Stimulated activated naive CD8-positive, alpha-beta T cell treated with anti-CD3 and anti-CD28 coated beads, Interleukin-15, amount 100 ng/mL, for 72 hours (primary cell): ENCODE measurements at regions not wholly inside any gene's neighbourhood (a gene's known extent, or its start where the extent isn't known, plus 50 kb on each side); places are given as distances from the start of the nearest gene placed in this dataset.
A peak's percentile ranks its signal among the peaks of the same experiment; 100 is the strongest.
"Not testable (repeated sequence)": the region's sequence is repeated elsewhere in the genome, so short reads cannot be mapped to it uniquely, and the experiment has no call there.

Experiments
- ATAC-seq: fragments of 150-1000 bp; cut with Tn5 transposase; 2 replicates; pipeline ENCODE4 v1.10.0; 2021; ENCODE audit warnings: mild to moderate bottlenecking, moderate library complexity
- DNase-seq, 2 donors: peaks; one replicate each; pipeline ENCODE4 v3.0.0; 2021 to 2022
- H3K27ac Mint-ChIP-seq, 2 donors: one replicate each; pipeline ENCODE4 v1.8.0; 2022; ENCODE audit warnings: mild to moderate bottlenecking in 2 of 2, mixed read lengths in 2 of 2, moderate library complexity in 2 of 2
- H3K27me3 Mint-ChIP-seq: one replicate; pipeline ENCODE4 v1.8.0; 2022; ENCODE audit warnings: mixed read lengths
- H3K4me1 Mint-ChIP-seq: one replicate; pipeline ENCODE4 v1.8.0; 2022; ENCODE audit warnings: mild to moderate bottlenecking, mixed read lengths
- H3K4me3 Mint-ChIP-seq, 2 donors: one replicate each; pipeline ENCODE4 v1.8.0; 2022; ENCODE audit warnings: mild to moderate bottlenecking in 2 of 2, mixed read lengths in 2 of 2, moderate library complexity in 1 of 2
- H3K9me3 Mint-ChIP-seq, 2 donors: one replicate each; pipeline ENCODE4 v1.8.0; 2022; ENCODE audit warnings: mixed read lengths in 2 of 2

GRCh38 chr1:117696561-117696960 is 90.7 kb downstream of the TENT5C start:
- H3K27me3 Mint-ChIP-seq, result peaks cover 50% of the 10 kb centered on the region
- no peak for DNase-seq
- no peak for ATAC-seq
- no peak overlapping the region for H3K27ac Mint-ChIP-seq
- peaks cover 4% of the 10 kb centered on the region for H3K4me1 Mint-ChIP-seq
- H3K4me3 Mint-ChIP-seq, result no peak overlapping the region
- no peaks in the 10 kb centered on the region for H3K9me3 Mint-ChIP-seq

DNA sequence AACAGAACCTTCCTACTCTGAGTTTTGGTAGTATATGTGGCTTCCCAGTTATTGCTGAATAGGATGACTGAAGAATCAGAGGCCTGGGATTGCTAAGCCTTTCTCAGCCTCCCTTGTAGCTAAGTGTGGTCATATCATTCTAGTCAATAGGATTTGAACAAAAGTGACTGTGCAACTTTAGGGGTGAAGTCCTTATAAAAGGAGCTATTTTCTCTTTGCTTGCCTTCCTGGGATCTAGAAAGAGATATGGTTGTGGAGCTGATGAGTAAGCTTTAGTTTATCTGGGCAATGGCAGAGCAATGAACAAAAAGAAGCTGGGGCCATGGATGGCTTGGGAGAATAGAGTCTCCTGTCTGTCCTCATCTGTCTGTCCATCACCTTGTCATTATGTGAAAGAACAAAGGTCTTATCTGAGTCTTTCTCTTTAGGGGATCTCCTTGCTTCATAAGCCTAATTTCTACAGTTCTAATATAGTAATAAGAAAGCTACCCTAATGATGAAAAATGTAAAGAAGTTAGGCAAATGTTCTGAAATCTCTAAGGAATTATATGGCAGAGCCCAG is 91.5 kb downstream of the TENT5C start:
- peaks cover 42% of the 10 kb centered on the region for H3K27me3 Mint-ChIP-seq
- ATAC-seq, result no peak

GRCh38 chr1:117698398-117699160 is 92.7 kb downstream of the TENT5C start:
- ATAC-seq (no peak), DNase-seq (no peak)
- peaks cover 31% of the 10 kb centered on the region for H3K27me3 Mint-ChIP-seq
- no peaks in the 10 kb centered on the region for H3K9me3 Mint-ChIP-seq
- H3K27ac Mint-ChIP-seq, result peak overlapping the region in 1 of 2 donors; percentile 46
- H3K4me1 Mint-ChIP-seq, result peaks cover 10% of the 10 kb centered on the region
- no peak overlapping the region for H3K4me3 Mint-ChIP-seq

More for the DNA sequence above, 91.5 kb downstream of the TENT5C start:
- DNase-seq, result no peak
- peaks cover 4% of the 10 kb centered on the region for H3K4me1 Mint-ChIP-seq
- H3K27ac Mint-ChIP-seq, result no peak overlapping the region
- no peaks in the 10 kb centered on the region for H3K9me3 Mint-ChIP-seq
- H3K4me3 Mint-ChIP-seq, result no peak overlapping the region

GRCh38 chr1:117699953-117700352 is 94.1 kb downstream of the TENT5C start:
- H3K27ac Mint-ChIP-seq, result no peak overlapping the region
- H3K27me3 Mint-ChIP-seq, result peaks cover 27% of the 10 kb centered on the region
- ATAC-seq (no peak), DNase-seq (no peak)
- H3K4me3 Mint-ChIP-seq, result no peak overlapping the region
- peaks cover 10% of the 10 kb centered on the region for H3K4me1 Mint-ChIP-seq
- H3K9me3 Mint-ChIP-seq, result no peaks in the 10 kb centered on the region

DNA sequence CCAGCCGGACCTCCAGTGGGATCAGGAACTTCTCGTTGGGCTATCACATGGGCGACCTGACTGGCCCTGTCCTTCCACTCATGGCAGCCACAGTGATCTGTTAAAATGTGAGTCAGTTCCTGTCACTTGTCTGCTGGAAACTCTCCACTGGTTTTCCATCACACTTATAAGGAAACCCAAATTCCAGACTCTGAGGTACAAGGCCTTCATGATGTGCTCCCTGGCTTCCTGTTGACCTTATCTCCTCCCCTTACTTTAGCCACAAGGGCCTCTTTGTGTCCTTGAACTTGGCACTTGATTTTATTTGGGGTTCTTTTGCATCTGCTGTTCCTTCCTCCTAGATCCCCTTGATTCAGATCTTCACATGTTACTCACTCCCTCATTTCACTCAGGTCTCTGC is 96.8 kb downstream of the TENT5C start:
- DNase-seq (no peak), ATAC-seq (no peak)
- H3K4me3 Mint-ChIP-seq, result no peak overlapping the region
- H3K9me3 Mint-ChIP-seq, result peaks cover 0 to 15% of the 10 kb centered on the region in 2 donors
- peaks cover 26% of the 10 kb centered on the region for H3K27me3 Mint-ChIP-seq
- peaks cover 10% of the 10 kb centered on the region for H3K4me1 Mint-ChIP-seq
- H3K27ac Mint-ChIP-seq, result no peak overlapping the region

GRCh38 chr1:117707371-117707770 is 101.5 kb downstream of the TENT5C start:
- H3K27me3 Mint-ChIP-seq, result peaks cover 29% of the 10 kb centered on the region
- no peak overlapping the region for H3K4me3 Mint-ChIP-seq
- H3K9me3 Mint-ChIP-seq, result peaks cover 0 to 15% of the 10 kb centered on the region in 2 donors
- no peak for ATAC-seq
- H3K27ac Mint-ChIP-seq, result peak overlapping the region in 1 of 2 donors; percentile 24
- peaks cover 6% of the 10 kb centered on the region for H3K4me1 Mint-ChIP-seq
- DNase-seq, result no peak

- Mint-ChIP-seq H3K27ac (peak overlapping the region in 1 of 2 donors; percentile 64), H3K4me1 (no peaks in the 10 kb centered on the region), H3K9me3 (peaks cover 0 to 15% of the 10 kb centered on the region in 2 donors)
Measured at GRCh38 chr1:117708323-117709248, 102.7 kb downstream of the TENT5C start.

DNA sequence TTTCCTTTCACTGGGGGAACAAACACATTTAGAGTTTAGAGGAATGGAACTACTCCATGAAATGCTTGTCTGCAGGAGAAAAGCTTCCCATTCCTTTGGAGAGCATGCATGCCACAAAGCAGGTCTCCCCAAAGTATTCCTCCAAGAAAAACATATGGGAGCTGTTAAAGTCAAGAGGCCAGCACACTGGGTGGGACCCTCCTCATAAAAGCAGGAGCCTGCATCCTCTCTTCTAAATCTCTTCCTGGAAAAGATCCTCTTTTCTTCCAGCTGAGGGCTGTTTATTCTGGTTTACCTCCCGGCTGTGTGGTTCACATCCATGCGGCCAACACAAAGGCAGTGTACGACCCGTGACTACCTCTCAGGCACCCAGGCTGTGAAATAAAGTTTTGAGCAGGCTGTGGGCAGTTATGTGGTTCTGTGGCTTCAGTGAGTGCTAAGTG is 103.4 kb downstream of the TENT5C start:
- DNase-seq, result no peak
- Mint-ChIP-seq H3K4me3 (no peak overlapping the region), H3K27ac (no peak overlapping the region), H3K27me3 (peaks cover 41% of the 10 kb centered on the region), H3K4me1 (no peaks in the 10 kb centered on the region), H3K9me3 (peaks cover 0 to 15% of the 10 kb centered on the region in 2 donors)
- ATAC-seq, result no peak

More at GRCh38 chr1:117708323-117709248, 102.7 kb downstream of the TENT5C start:
- no peak for ATAC-seq
- Mint-ChIP-seq H3K27me3 (peaks cover 35% of the 10 kb centered on the region), H3K4me3 (no peak overlapping the region)
- no peak for DNase-seq

GRCh38 chr1:117710710-117711109 is 104.9 kb downstream of the TENT5C start:
- H3K27me3 Mint-ChIP-seq, result peaks cover 41% of the 10 kb centered on the region
- DNase-seq, result no peak

GRCh38 chr1:117712621-117713020 is 106.8 kb downstream of the TENT5C start:
- Mint-ChIP-seq H3K9me3 (peaks cover 8 to 28% of the 10 kb centered on the region in 2 donors), H3K27ac (no peak overlapping the region), H3K4me1 (no peaks in the 10 kb centered on the region), H3K4me3 (no peak overlapping the region), H3K27me3 (peaks cover 35% of the 10 kb centered on the region)
- no peak for ATAC-seq
- no peak for DNase-seq

More at GRCh38 chr1:117710710-117711109, 104.9 kb downstream of the TENT5C start:
- Mint-ChIP-seq H3K4me3 (no peak overlapping the region), H3K27ac (peak overlapping the region in 1 of 2 donors; percentile 66), H3K9me3 (peaks cover 0 to 23% of the 10 kb centered on the region in 2 donors), H3K4me1 (no peaks in the 10 kb centered on the region)
- no peak for ATAC-seq

GRCh38 chr1:117714546-117714945 is 108.7 kb downstream of the TENT5C start:
- no peak for DNase-seq
- Mint-ChIP-seq H3K9me3 (peaks cover 18 to 44% of the 10 kb centered on the region in 2 donors), H3K27ac (no peak overlapping the region), H3K4me1 (peaks cover 5% of the 10 kb centered on the region), H3K4me3 (no peak overlapping the region), H3K27me3 (peaks cover 29% of the 10 kb centered on the region)
- ATAC-seq, result no peak

GRCh38 chr1:117716030-117716429 is 110.2 kb downstream of the TENT5C start:
- DNase-seq, H3K27ac Mint-ChIP-seq, H3K4me3 Mint-ChIP-seq, ATAC-seq, H3K4me1 Mint-ChIP-seq: not testable (repeated sequence)
- H3K27me3 Mint-ChIP-seq, result peaks cover 40% of the 10 kb centered on the region
- peaks cover 26 to 54% of the 10 kb centered on the region in 2 donors for H3K9me3 Mint-ChIP-seq

DNA sequence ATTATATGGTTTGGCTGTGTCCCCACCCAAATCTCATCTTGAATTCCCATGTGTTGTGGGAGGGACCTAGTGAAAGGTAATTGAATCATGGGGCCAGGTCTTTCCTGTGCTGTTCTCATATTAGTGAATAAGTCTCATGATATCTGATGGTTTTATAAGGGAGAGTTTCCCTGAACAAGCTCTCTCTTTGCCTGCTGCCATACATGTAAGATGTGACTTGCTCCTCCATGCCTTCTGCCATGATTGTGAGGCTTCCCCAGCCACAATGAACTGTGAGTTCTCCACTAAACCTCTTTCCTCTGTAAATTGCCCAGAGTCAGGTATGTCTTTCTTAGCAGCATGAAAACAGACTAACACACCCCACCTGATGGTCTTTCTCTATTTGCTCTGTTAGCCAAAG is 112.1 kb downstream of the TENT5C start:
- not testable (repeated sequence) for ATAC-seq, H3K27ac Mint-ChIP-seq, DNase-seq, H3K4me1 Mint-ChIP-seq, H3K4me3 Mint-ChIP-seq
- Mint-ChIP-seq H3K9me3 (peaks cover 32 to 63% of the 10 kb centered on the region in 2 donors), H3K27me3 (peaks cover 55% of the 10 kb centered on the region)

DNA sequence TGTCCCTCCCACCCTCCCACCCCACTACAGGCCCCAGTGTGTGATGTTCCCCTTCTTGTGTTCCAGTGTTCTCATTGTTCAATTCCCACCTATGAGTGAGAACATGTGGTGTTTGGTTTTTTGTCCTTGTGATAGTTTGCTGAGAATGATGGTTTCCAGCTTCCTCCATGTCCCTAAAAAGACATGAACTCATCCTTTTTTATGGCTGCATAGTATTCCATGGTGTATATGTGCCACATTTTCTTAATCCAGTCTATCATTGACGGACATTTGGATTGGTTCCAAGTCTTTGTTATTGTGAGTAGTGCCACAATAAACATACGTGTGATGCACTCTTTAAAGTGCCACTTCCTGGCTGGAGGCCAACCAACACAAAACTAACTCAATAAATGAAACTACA is 112.7 kb downstream of the TENT5C start:
- H3K4me1 Mint-ChIP-seq, ATAC-seq, DNase-seq, H3K4me3 Mint-ChIP-seq, H3K27ac Mint-ChIP-seq: not testable (repeated sequence)
- Mint-ChIP-seq H3K9me3 (peaks cover 32 to 63% of the 10 kb centered on the region in 2 donors), H3K27me3 (peaks cover 55% of the 10 kb centered on the region)

GRCh38 chr1:117719004-117719403 is 113.2 kb downstream of the TENT5C start:
- ATAC-seq (no peak), DNase-seq (no peak)
- Mint-ChIP-seq H3K27me3 (peaks cover 55% of the 10 kb centered on the region), H3K4me3 (no peak overlapping the region), H3K9me3 (peaks cover 32 to 63% of the 10 kb centered on the region in 2 donors), H3K4me1 (peaks cover 5% of the 10 kb centered on the region), H3K27ac (no peak overlapping the region)
